K562 (cell line): ENCODE measurements at regions not wholly inside any gene's neighbourhood (a gene's known extent, or its start where the extent isn't known, plus 50 kb on each side); places are given as distances from the start of the nearest gene placed in this dataset.

Experiments
- ATAC-seq: fragments of 200-7000 bp; cut with Tn5 transposase; 3 replicates; pipeline ENCODE4 v1.9.1; 2020; ENCODE audit warnings: moderate library complexity
- BruUV-seq: library from RNA; stranded (reverse); fragments of 400-500 nt; replicated peaks from 2 replicates; lab custom pipeline; 2021; lab: Mats Ljungman, UMichigan
- CTCF ChIA-PET: fragments of 300-600 bp; formaldehyde crosslinking; extraction: SDS; loops from one replicate; lab custom pipeline; 2021; ENCODE audit warnings: low intra/inter-chr PET ratio; lab: Yijun Ruan, JAX
- POLR2A ChIA-PET: fragments of 300-600, 350-650 bp; sonication (Branson Sonifier 250); formaldehyde crosslinking; extraction: SDS; loops from one replicate; lab custom pipeline; 2021; ENCODE audit warnings: antibody characterized with exemption, inconsistent platforms; lab: Yijun Ruan, JAX
- DNase-seq, 4 experiments: peaks; one replicate each; pipeline versions ENCODE4 v3.0.0 to v3.0.0-alpha.2; 2011 to 2018; ENCODE audit warnings: low spot score in 3 of 4, mixed read lengths in 3 of 4; ENCODE audit errors: extremely low read depth in 1 of 4
- FAIRE-seq: peaks from 2 replicates; lab custom pipeline; 2011; peaks lifted over from hg19 to GRCh38; lab: Jason Lieb, UNC
- H2AFZ ChIP-seq: 2 replicates; pipeline ENCODE4 v1.6.0; 2011; ENCODE audit warnings: low read depth, low read length, control low read depth, inconsistent platforms
- H3K27ac ChIP-seq: fragments of 200-600 bp; 3 replicates; pipeline ENCODE4 v1.8.0; 2011; ENCODE audit warnings: low read depth, mild to moderate bottlenecking, control low read depth, inconsistent platforms, low read length, moderate library complexity, mixed read lengths; ENCODE audit errors: extremely low read depth
- H3K27me3 ChIP-seq, 2 experiments: fragments of 300-600 bp in 1 of 2; 2 replicates in 1 of 2; 3 replicates in 1 of 2; pipeline versions ENCODE4 v1.6.0 to v1.8.0; 2011; ENCODE audit warnings: inconsistent platforms in 2 of 2, low read length in 2 of 2, mild to moderate bottlenecking in 1 of 2, mixed read lengths in 1 of 2, moderate library complexity in 1 of 2; ENCODE audit not compliant: control insufficient read depth in 2 of 2, insufficient read depth in 2 of 2
- H3K36me3 ChIP-seq: fragments of 300-600 bp; 3 replicates; pipeline ENCODE4 v1.8.0; 2011; ENCODE audit warnings: mild to moderate bottlenecking, low read length, inconsistent platforms; ENCODE audit not compliant: control insufficient read depth, insufficient read depth
- H3K4me1 ChIP-seq, 2 experiments: fragments of 200-600 bp in 1 of 2; replicated peaks in 1 of 2; 2 replicates in 1 of 2; 3 replicates in 1 of 2; pipeline versions ENCODE4 v1.5.1 to v1.8.0; 2011; ENCODE audit warnings: inconsistent platforms in 2 of 2, low read length in 2 of 2, mild to moderate bottlenecking in 1 of 2, mixed read lengths in 1 of 2, moderate library complexity in 1 of 2; ENCODE audit not compliant: control insufficient read depth in 2 of 2, insufficient read depth in 2 of 2
- H3K4me2 ChIP-seq: 2 replicates; pipeline ENCODE4 v1.6.1; 2011; ENCODE audit warnings: low read length, control low read depth, inconsistent platforms, mixed read lengths; ENCODE audit not compliant: insufficient read depth
- H3K4me3 ChIP-seq: fragments of 200-600 bp; sonication (generic), shearing (Covaris generic); 2 replicates; pipeline ENCODE4 v1.5.1; 2016; ENCODE audit warnings: control low read depth, inconsistent platforms
- H3K79me2 ChIP-seq: fragments of 200-600 bp; 3 replicates; pipeline ENCODE4 v1.8.0; 2011; ENCODE audit warnings: low read length, inconsistent platforms; ENCODE audit not compliant: control insufficient read depth, insufficient read depth
- H3K9ac ChIP-seq, 2 experiments: 2 replicates each; pipeline versions ENCODE4 v1.6.0 to v1.6.1; 2011; ENCODE audit warnings: low read depth in 2 of 2, low read length in 2 of 2, control low read depth in 1 of 2, inconsistent platforms in 1 of 2, mild to moderate bottlenecking in 1 of 2, mixed read lengths in 1 of 2; ENCODE audit not compliant: insufficient read depth in 1 of 2
- H3K9me1 ChIP-seq: one replicate; pipeline ENCODE4 v1.6.0; 2011; ENCODE audit warnings: inconsistent platforms, mild to moderate bottlenecking, low read length, moderate library complexity; ENCODE audit not compliant: control insufficient read depth, insufficient read depth
- H3K9me3 ChIP-seq: replicated peaks from 2 replicates; pipeline ENCODE4 v1.5.1; 2011; ENCODE audit warnings: low read depth, low read length, inconsistent platforms; ENCODE audit not compliant: control insufficient read depth, insufficient read depth
- H4K20me1 ChIP-seq: replicated peaks from 2 replicates; pipeline ENCODE4 v1.6.1; 2011; ENCODE audit warnings: low read length, inconsistent platforms, mixed read lengths; ENCODE audit not compliant: control insufficient read depth, insufficient read depth
- BMI1 ChIP-seq: fragments of 150-350 bp; IDR thresholded peaks from 2 replicates; pipeline ENCODE4 v1.6.1; 2014; ENCODE audit warnings: low read length
- KDM4B ChIP-seq, 2 experiments: fragments of 450-650 bp in 1 of 2; sonication (generic) in 1 of 2; IDR thresholded peaks; 2 replicates each; pipeline ENCODE4 v1.6.1; 2016 to 2017; ENCODE audit warnings: borderline replicate concordance in 2 of 2, antibody characterized with exemption in 1 of 2, low read depth in 1 of 2, mild to moderate bottlenecking in 1 of 2
- MXD1 ChIP-seq: fragments of 250-450 bp; sonication (Bioruptor Pico); IDR thresholded peaks from 2 replicates; pipeline ENCODE4 v1.8.0; 2021; ENCODE audit warnings: borderline replicate concordance, mild to moderate bottlenecking, moderate library complexity; ENCODE audit not compliant: poor library complexity, severe bottlenecking
- NCOA4 ChIP-seq: fragments of 450-650 bp; IDR thresholded peaks from 2 replicates; pipeline ENCODE4 v1.6.1; 2018; ENCODE audit warnings: mild to moderate bottlenecking; ENCODE audit not compliant: partially characterized antibody
- NR2C1 ChIP-seq, 2 experiments: fragments of 450-650 bp; IDR thresholded peaks; 2 replicates each; pipeline ENCODE4 v1.6.1; 2017; ENCODE audit warnings: mild to moderate bottlenecking in 2 of 2, antibody characterized with exemption in 1 of 2, inconsistent platforms in 1 of 2, missing compliant biosample characterization in 1 of 2, missing genetic modification characterization in 1 of 2
- NR2C2 ChIP-seq, 2 experiments: fragments of 200-800 bp in 1 of 2; sonication (Bioruptor generic) in 1 of 2; sonication (generic) in 1 of 2; formaldehyde crosslinking in 1 of 2; IDR thresholded peaks; 2 replicates each; pipeline versions ENCODE4 v1.6.1 to v1.8.0; 2016 to 2022; ENCODE audit warnings: mild to moderate bottlenecking in 1 of 2, missing compliant biosample characterization in 1 of 2, missing genetic modification characterization in 1 of 2, missing genetic modification reagents in 1 of 2
- PBX2 ChIP-seq, 2 experiments: IDR thresholded peaks in 1 of 2; conservative IDR thresholded peaks in 1 of 2; 2 replicates each; pipeline ENCODE4 v1.6.1; 2016; ENCODE audit warnings: low read depth in 2 of 2, mild to moderate bottlenecking in 1 of 2, missing compliant biosample characterization in 1 of 2, missing genetic modification characterization in 1 of 2, moderate library complexity in 1 of 2
- PTTG1 ChIP-seq: fragments of 450-650 bp; IDR thresholded peaks from 2 replicates; pipeline ENCODE4 v1.6.1; 2016; ENCODE audit warnings: low read depth, mild to moderate bottlenecking, missing genetic modification characterization, missing compliant biosample characterization
- STAG1 ChIP-seq: sonication (generic); formaldehyde crosslinking; IDR thresholded peaks from 2 replicates; pipeline ENCODE4 v1.5.0; 2020; ENCODE audit warnings: missing genetic modification reagents, borderline replicate concordance
- TBP ChIP-seq: optimal IDR thresholded peaks from 2 replicates; pipeline ENCODE3; 2011; ENCODE audit warnings: low read depth, low read length, improper control_type of control experiment
- TFAM ChIP-seq: fragments of 250-450 bp; sonication (Bioruptor Pico); conservative IDR thresholded peaks from 2 replicates; pipeline ENCODE4 v1.5.0; 2021; ENCODE audit warnings: mild to moderate bottlenecking, moderate library complexity
- ZFP1 ChIP-seq: fragments of 450-650 bp; formaldehyde crosslinking; IDR thresholded peaks from 2 replicates; pipeline ENCODE4 v1.4.0; 2020; ENCODE audit warnings: mild to moderate bottlenecking, mixed read lengths
- ZNF3 ChIP-seq: fragments of 250-450 bp; sonication (Bioruptor Pico); IDR thresholded peaks from 2 replicates; pipeline ENCODE4 v1.5.0; 2021; ENCODE audit warnings: mild to moderate bottlenecking, moderate library complexity
- ZNF699 ChIP-seq: fragments of 250-450 bp; sonication (Bioruptor Pico); IDR thresholded peaks from 2 replicates; pipeline ENCODE4 v1.8.0; 2021; ENCODE audit warnings: mild to moderate bottlenecking, moderate library complexity; ENCODE audit not compliant: insufficient replicate concordance
- WGBS: fragments of 100-300 bp; shearing (Covaris generic); methylation state at CpG from one replicate; pipeline ENCODE4 v1.1.6; 2016; ENCODE audit warnings: low coverage, mixed read lengths; ENCODE audit not compliant: insufficient coverage; ENCODE audit errors: missing lambda C conversion rate; 5-methylcytosine and 5-hydroxymethylcytosine counted together
- in situ Hi-C: fragments of 300-500 bp; cut with MboI; formaldehyde crosslinking; loops from 4 replicates; pipeline ENCODE4 v1.15.0; 2018; ENCODE audit warnings: inconsistent platforms, mixed read lengths
- intact Hi-C: fragments of 100-400 bp; cut with micrococcal nuclease; formaldehyde crosslinking; loops from 2 replicates; pipeline ENCODE4 v1.14.2; 2022

DNA sequence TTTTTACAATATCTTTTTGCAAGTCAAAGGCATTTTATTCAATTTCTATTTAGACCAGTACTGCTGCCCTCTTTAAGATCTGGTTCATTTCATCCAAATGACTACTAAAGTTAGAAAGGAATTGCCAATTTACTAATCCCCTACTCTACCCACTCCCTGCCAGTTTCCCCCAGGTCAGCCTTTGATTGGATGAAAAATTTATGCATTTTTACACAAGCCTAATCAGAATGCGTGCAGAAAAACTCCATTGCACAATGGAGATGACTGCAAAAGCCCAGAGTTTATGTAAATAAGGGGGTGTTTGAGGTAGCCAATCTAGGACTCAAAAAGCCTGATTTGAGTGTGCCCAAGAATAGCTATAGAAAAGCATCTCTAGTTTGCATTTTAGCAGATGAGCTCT is 310.6 kb downstream of the PABPC4L start (continued):
- TF ChIP-seq BMI1: no peak
- no peak for TF ChIP-seq PBX2 (CRISPR knock-in tag; IDR thresholded peaks at IDR 0.05; ENCODE audit: low read depth)
- TF ChIP-seq PBX2 (tag; conservative IDR thresholded peaks at IDR 0.05; ENCODE audit: low read depth): no peak
- no peak for TF ChIP-seq NCOA4

DNA sequence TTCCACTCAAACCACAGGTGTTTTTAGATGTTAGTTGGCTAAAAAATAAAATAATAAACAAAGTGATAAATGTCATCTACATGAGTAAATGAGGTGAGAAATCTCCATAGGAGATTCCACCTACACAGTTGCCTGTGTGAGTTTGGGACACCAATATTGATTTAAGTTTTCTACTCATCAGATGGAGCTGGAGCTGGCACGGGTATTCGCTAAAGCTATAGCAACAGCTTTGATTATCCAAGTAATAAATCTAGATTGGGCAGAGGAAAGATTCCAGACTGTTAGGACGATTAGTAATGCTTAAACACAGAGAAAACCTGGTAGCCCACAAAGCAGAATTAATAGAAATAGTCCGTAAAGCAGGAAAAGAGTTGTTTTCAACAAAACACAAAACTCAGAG is 313.9 kb downstream of the PABPC4L start:
- Histone ChIP-seq H3K36me3 (no peaks in the 10 kb centered on the region), H3K79me2 (no peaks in the 10 kb centered on the region), H3K4me2 (no peak overlapping the region), H3K27me3 (no peaks in the 10 kb centered on the region), H3K4me3 (no peak overlapping the region), H3K4me1 (no peaks in the 10 kb centered on the region), H4K20me1 (no peaks in the 10 kb centered on the region), H3K9me1 (no peaks in the 10 kb centered on the region), H2AFZ (no peak overlapping the region), H3K27ac (no peak overlapping the region), H3K9me3 (no peaks in the 10 kb centered on the region), H3K9ac (no peak overlapping the region)
- in situ Hi-C loops: no loop called here
- ATAC-seq: no peak
- BruUV-seq: no TSS peak
- intact Hi-C loops: no loop called here
- TF ChIP-seq STAG1 (CRISPR knock-in tag) (no peak), PTTG1 (tag) (no peak), NR2C2 (CRISPR knock-in tag; IDR thresholded peaks at IDR 0.05) (no peak), NR2C2 (tag; IDR thresholded peaks at IDR 0.05) (no peak), MXD1 (no peak), ZFP1 (CRISPR knock-in tag) (no peak), TFAM (CRISPR knock-in tag) (no peak), ZNF3 (no peak), TBP (no peak), NR2C1 (IDR thresholded peaks at IDR 0.05) (no peak), NR2C1 (tag; IDR thresholded peaks at IDR 0.05) (no peak), KDM4B (IDR thresholded peaks at IDR 0.05; ENCODE audit: borderline replicate concordance in 2 of 2, low read depth in 1 of 2) (no peak), ZNF699 (no peak)
- 6% methylated on average over 4 of the region's 4 CpGs for WGBS
- no peak for FAIRE-seq
- ChIA-PET CTCF (no interaction called here), POLR2A (no interaction called here)
- no peak for DNase-seq
